Fibroblast of peridontal ligament (primary cell): ENCODE measurements at regions not wholly inside any gene's neighbourhood (a gene's known extent, or its start where the extent isn't known, plus 50 kb on each side); places are given as distances from the start of the nearest gene placed in this dataset.
"Not testable (repeated sequence)": the region's sequence is repeated elsewhere in the genome, so short reads cannot be mapped to it uniquely, and the experiment has no call there.

Source experiments
- DNase-seq: peaks from one replicate; pipeline ENCODE4 v3.0.0-alpha.2; 2010; ENCODE audit errors: extremely low read depth

DNA sequence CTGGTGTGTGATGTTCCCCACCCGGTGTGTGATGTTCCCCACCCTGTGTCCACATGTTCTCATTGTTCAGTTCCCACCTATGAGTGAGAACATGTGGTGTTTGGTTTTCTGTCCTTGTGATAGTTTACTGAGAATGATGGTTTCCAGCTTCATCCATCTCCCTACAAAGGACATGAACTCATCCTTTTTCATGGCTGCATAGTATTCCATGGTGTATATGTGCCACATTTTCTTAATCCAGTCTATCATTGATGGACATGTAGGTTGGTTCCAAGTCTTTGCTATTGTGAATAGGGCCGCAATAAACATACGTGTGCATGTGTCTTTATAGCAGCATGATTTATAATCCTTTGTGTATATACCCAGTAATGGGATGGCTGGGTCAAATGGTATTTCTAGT, 201.5 kb upstream of the IRAK1BP1 start:
- DNase-seq = not testable (repeated sequence)

DNA sequence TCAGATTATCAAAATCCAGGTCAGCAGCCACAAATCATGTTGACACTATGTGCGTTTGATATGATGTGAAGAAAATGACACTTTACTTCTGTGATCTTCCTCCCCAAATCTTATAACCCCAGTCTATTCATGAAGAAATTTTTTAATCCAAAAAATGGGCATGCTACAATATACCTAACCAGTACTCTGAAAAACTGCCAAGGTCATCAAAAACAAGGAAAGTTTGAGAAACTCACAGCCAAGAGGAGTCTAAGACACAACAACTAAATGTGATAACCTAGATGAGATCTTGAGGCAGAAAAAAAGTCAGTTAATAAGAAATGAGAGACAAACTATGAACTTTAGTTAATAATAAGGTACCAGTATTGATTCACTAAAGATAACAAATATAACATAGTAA, 200.6 kb upstream of the IRAK1BP1 start:
- DNase-seq = no peak

GRCh38 chr6:78670156-78670555, 197.2 kb upstream of the IRAK1BP1 start:
- DNase-seq = no peak

GRCh38 chr6:78670802-78671201, 196.5 kb upstream of the IRAK1BP1 start:
- DNase-seq = no peak

- DNase-seq = not testable (repeated sequence)
Observed at GRCh38 chr6:78676069-78677007, 191.0 kb upstream of the IRAK1BP1 start.

DNA sequence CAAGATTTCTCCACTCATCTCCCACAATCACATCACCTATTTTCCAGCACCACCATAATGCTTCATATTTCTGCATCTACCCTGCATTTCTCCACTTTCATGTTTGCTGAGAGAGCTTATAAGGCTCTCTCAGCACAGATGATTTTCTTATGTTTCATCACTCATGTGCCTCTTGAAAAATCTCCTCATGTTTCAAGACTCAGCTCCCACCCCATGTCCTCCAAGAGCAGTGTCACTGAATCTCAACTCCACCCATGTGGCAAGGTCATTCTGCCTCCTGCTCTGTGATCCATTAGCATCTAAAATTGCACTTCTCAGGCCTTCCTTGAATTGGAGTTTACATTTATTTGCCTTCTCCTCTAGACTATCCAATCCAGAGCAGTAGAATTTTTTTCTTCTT, 178.7 kb upstream of the IRAK1BP1 start:
- no peak for DNase-seq

DNA sequence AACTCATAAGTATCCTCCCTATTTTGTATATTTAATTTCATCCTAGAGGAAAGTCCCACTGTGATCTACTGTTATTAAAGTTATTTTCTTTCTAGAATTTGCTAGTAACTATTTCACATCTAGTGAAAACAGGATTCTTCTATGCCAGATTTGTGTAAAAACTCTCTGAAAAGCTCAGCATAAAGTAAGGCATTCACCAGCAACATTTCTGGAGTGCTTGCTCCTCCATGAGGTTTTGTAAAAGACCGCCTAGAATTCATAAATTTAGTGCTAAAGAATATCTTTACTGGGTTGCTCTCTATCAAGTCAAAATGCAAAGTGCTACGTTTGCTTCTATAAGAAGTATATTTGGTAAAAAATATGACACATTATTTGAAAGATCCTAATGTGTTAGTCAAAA, 173.5 kb upstream of the IRAK1BP1 start:
- peak; percentile 2 for DNase-seq

- DNase-seq = not testable (repeated sequence)
Observed at GRCh38 chr6:78694628-78695027, 172.7 kb upstream of the IRAK1BP1 start.

DNA sequence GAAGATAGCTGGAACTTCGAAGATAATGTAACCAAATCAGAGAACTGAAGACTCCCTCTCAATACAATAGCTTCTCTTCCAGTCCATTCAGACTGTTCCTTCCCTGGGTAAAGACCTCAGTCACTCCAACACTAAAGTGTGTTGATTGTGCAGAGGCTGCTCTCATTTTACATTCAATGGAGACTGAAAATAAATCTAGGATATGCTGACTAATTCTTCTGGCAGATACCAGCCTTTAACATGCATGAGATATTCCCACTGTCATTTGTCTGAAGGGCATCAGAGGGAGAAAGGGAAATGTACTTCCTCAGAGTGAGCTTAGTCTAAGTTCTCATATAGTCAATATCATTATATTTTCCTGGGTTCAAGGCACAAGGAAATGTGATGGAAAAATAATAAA, 166.4 kb upstream of the IRAK1BP1 start:
- peak; percentile 6 for DNase-seq

DNA sequence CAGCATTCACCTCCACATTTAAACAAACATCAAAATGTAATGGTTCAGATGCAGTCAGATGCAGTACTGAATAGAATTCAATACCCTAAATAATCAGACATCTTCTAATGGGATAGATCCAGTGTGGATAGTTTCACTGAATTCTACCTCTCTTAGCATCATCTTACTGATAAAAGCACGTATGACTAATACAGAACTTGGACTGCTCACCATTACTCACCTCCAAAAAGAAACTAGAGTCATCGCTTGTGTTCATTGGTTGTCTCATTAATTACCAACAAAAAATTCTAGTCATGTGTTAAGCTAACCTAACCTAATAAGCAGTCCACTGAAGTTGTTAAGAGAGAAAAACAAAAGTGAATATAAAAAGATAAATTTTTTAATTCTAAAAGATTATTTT, 165.9 kb upstream of the IRAK1BP1 start:
- peak; percentile 9 for DNase-seq

- no peak for DNase-seq
Observed at GRCh38 chr6:78709021-78709420, 158.3 kb upstream of the IRAK1BP1 start.

- DNase-seq = no peak
Observed at GRCh38 chr6:78713564-78713963, 153.8 kb upstream of the IRAK1BP1 start.

DNA sequence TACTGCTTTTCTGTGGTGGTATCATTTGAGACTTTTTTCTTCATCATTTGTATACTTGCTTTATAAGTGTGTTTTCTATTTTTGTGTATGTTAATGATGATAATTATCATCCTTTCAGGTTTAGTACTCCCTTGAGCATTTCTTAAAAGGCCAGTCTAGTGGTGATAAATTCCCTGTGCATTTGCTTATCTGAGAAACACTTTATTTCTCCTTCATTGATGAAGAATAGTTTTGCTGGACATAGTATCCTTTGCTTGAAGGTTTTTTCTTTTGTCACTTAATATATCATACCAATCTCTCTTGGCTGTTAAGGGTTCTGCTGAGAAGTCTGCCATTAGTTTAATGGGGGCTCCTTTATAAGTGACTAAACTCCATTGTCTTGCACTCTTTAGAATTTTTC, 123.2 kb upstream of the IRAK1BP1 start:
- DNase-seq = no peak

GRCh38 chr6:78746457-78746856, 120.9 kb upstream of the IRAK1BP1 start:
- peak; percentile 91 for DNase-seq

GRCh38 chr6:78749326-78749725, 118.0 kb upstream of the IRAK1BP1 start:
- peak; percentile 81 for DNase-seq

GRCh38 chr6:78758297-78758798, 109.0 kb upstream of the IRAK1BP1 start:
- DNase-seq = not testable (repeated sequence)

DNA sequence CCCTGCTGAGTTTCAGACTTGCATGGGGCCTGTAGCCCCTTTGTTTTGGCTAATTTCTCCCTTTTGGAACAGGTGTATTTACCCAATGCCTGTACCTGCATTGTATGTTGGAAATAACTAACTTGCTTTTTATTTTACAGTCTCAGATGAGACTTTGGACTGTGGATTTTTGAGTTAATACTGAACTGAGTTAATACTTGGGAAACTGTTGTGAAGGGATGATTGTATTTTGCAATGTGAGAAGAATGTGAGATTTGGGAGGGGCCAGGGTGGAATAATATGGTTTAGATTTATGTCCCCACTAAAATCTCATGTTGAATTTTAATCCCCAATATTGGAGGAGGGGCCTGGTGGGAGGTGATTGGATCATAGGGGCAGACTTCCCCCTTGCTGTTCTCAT, 99.1 kb upstream of the IRAK1BP1 start:
- DNase-seq = no peak

- DNase-seq = no peak
Observed at GRCh38 chr6:78770765-78771164, 96.6 kb upstream of the IRAK1BP1 start.

DNA sequence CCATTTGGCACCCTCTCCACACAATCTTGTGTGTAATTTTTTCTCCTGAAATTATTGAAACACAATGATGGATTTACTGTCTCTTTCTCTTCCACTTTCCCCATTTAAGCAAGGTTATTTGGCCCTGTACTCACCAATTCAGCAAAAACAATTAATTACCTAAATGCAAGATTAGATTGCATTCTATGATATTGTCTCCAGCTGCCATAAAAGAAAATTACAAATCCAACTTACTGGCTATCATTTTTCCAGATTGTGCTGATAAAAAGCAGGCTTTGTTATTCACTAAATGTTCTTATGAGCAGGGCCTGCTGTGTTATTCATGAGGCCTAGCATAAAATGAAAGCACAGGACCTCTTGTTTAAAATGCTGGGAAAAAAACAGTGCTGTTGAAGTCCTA, 95.8 kb upstream of the IRAK1BP1 start:
- DNase-seq = no peak

DNA sequence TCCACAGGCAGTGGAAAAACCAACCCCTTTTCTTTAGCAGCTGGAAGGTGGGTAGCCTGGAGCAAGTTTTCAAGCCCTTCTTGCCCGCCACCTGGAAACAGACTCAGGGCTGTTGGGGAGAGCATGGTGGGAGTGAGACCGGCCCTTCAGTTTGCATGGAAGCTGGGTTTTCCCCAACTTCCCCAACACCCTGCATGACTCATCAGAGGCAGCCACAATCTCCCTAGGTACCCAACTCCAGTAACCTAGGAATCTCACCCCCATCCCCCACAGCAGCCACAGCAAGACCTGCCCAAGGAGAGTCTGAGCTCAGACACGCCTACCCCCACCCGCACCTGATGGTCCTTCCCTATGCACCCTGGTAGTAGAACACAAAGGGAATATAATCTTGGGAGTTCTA, 86.3 kb upstream of the IRAK1BP1 start:
- DNase-seq = no peak

DNA sequence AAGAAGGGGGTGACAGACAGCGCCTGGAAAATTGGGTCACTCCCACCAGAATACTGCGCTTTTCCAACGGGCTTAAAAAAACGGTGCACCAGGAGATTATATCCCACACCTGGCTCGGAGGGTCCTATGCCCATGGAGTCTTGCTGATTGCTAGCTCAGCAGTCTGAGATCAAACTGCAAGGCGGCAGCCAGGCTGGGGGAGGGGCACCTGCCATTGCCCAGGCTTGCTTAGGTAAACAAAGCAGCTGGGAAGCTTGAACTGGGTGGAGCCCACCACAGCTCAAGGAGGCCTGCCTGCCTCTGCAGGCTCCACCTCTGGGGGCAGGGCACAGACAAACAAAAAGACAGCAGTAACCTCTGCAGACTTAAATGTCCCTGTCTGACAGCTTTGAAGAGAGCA, 84.0 kb upstream of the IRAK1BP1 start:
- not testable (repeated sequence) for DNase-seq

- DNase-seq = no peak
Observed at GRCh38 chr6:78797270-78797669, 70.1 kb upstream of the IRAK1BP1 start.

DNA sequence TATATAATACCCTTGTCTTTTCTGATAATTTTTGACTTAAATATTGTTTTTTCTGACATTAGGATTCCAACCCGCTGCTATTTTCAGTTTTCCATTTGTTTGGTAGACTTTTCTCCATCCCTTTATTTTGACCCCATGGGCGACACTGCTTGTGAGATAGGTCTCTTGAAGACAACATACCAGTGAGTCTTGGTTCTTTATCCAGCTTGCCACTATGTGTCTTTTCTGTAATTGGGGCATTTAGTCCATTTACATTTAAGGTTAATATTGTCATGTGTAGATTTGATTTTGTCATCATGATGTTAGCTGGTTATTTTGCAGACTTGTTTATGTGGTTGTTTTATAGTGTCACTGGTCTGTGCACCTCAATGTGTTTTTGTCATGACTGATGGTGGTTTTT, 67.7 kb upstream of the IRAK1BP1 start:
- DNase-seq = no peak
